GM21447 (cell line): ENCODE measurements at regions not wholly inside any gene's neighbourhood (a gene's known extent, or its start where the extent isn't known, plus 50 kb on each side); places are given as distances from the start of the nearest gene placed in this dataset.
"Not testable (repeated sequence)": the region's sequence is repeated elsewhere in the genome, so short reads cannot be mapped to it uniquely, and the experiment has no call there.

Experiments
- ATAC-seq: cut with Tn5 transposase; IDR thresholded peaks from one replicate; pipeline ENCODE4 v1.9.1; 2021; ENCODE audit not compliant: unreplicated experiment

DNA sequence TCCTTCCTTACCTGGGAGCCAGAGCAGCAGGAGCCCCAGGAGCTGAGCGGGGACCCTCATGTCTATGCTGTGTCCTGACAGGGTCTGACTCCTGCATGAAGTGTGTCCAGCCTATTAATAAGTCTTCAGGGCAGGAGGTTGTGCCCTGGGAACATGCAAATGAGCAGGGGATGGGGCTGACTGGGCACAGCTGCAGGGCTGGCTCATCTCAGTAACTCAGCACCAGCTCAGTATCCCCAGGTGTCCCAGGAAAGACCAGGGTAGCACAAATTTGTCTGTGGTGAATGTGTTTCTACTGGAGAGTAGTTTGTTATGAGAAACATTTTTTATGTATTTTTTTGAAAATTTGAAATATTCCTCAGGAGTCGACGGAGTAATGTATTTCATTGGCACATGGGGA lies 301.3 kb downstream of the RPIA start:
- not testable (repeated sequence) for ATAC-seq

DNA sequence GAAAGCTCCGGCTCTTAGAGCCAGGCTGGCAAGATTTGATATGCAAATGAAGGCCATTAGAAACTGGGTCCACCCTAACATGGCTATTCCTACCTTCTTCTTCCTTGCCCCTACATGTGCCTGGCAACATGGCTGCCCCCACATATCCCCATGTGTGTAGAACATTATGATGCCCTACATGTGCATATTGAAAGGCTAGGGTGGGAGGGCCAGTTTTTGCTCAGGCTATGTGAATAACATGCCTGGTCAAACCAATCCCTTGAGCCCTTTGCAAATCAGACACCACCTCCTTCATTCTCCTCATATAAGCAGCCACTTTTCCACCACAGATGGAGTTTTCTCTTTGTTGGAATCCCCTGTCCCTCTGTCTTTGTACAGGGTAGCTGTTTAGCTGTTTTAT lies 303.4 kb downstream of the RPIA start:
- not testable (repeated sequence) for ATAC-seq

DNA sequence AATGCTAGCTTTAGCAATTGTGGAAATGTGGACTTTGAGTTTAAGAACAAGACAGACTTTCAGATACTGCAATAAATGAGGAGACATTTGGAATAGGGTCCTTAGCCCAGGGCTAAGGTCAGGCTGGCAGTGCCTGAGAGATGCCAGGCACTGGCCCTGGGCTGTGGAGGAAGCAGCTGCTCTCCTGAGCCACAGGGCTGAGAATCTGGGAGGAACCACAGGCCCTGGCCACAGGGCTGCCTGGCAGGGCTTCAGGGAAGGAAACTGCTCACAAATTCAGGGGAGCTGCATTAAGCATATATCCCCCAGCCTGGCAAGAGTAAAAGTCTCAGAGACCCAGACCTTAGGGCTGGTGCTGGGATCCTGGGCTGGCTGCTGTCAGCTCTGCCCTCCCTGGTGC lies 305.1 kb downstream of the RPIA start:
- ATAC-seq, result not testable (repeated sequence)

DNA sequence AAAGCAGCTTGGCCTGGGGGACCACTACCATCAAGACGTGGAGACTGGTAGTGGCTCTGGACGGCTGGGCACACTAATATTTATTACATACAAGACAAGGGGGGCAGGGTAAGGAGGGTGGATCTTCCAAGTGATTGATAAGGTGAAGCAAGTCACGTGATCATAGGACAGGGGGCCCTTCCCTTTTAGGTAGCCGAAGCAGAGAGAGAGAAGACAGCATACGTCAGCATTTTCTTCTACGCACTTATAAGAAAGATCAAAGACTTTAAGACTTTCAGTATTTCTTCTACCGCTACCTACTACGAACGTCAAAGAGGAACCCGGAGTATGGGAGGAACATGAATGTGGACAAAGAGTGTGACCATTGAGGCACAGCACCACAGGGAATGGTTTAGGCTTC lies 307.9 kb downstream of the RPIA start:
- no peak for ATAC-seq

DNA sequence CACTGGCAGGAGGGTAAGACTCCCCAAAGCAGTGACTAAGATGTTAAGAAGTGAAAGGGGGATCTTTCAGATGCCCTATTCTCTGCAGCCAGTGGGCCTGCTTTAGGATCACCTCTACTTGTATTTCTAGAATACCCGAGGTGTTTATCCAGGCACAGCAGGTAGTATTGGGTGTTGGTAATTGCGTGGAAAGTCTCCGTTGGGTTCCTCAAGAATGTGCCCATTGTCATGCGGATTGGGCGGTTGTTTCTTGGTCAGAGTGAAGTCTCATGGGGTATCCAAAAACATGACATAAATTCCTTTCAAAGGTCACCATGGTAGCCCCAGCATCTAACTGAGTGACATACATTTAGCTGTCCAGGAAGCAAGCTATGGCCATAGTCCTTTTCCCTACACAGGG lies 308.8 kb downstream of the RPIA start:
- no peak for ATAC-seq

DNA sequence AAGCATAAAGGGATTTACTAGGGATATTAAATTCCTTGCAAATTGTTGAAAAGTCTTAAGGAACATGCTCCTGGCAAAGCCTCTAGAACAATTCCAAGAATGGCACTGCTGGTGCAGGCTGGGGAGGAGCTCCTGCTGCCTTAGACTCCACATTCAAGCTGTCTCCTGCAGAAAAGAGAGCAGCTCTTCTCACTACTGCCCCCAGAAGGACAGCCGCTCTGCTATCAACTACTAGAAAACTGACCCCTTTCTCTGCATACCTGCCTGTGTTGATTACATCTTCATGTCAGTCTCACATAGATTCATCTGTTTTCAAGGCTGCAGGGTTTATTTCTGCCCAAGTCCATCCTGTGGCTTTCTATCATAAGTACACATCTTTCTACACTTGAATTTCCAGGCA lies 312.8 kb downstream of the RPIA start:
- not testable (repeated sequence) for ATAC-seq

DNA sequence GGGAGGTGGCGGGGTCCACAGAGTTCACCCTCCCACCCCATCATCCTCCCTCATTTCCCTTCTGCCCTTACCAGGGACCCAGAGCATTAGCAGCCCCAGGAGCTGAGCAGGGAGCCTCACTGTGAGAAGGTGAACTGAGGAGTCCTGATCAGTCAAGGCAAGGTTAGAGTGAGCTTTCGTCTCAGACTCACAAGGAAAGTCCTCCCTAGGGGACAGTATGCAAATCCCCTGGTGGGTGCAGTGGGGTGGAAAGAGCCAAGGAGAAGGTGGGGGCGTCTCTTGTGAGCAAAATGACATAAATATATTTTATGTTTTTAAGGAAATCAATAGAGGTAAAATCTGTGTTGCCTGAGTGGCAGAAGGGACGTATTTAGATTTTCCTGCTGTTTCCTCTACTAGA lies 329.1 kb downstream of the RPIA start:
- not testable (repeated sequence) for ATAC-seq

DNA sequence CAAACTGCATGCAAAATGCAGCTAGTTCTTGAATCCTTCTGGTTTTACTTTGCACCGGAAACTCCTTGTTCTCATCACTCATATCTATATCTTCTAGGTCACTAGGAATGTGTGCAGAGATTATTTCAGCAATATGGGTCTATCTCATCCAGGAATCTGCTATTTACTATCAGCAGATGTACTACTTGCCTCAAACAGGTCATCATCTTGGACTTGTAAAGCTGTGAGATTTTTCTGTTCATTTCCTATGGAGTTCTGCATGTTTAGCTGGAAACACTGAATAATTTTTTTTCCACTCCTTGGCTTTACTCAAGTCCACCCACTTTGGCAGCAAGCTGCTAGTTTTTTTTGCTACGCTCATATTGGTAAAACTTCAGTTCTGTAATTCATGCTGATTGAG lies 334.8 kb downstream of the RPIA start:
- ATAC-seq, result not testable (repeated sequence)

DNA sequence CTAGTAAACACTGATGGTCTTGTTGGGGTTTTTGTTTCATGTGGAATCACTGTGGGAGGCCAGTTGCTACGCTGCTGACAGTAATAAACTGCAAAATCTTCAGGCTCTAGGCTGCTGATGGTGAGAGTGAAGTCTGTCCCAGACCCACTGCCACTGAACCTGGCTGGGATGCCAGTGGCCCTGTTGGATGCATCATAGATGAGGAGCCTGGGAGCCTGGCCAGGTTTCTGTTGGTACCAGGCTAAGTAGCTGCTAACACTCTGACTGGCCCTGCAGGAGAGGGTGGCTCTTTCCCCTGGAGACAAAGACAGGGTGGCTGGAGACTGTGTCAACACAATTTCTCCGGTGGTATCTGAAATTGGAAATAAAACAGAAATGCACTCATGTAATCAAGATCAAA lies 335.6 kb downstream of the RPIA start:
- not testable (repeated sequence) for ATAC-seq

DNA sequence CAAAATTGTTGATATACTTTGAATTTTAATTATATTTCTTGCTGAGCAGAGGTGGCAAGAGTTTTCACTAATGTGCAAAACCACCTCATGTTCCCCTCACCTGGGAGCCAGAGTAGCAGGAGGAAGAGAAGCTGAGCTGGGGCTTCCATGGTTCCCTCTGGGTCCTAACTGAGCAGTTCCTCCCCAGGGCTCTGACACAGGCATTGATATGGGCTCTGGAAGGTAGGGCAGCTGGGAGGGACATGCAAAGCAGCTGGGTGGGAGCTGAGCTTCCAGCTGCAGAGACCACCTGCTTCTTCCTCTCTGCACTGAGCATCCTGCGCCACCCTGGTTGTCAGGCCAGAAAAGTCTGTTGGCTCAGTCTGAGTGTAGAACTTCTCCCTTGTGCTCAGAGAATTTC lies 336.1 kb downstream of the RPIA start:
- not testable (repeated sequence) for ATAC-seq

DNA sequence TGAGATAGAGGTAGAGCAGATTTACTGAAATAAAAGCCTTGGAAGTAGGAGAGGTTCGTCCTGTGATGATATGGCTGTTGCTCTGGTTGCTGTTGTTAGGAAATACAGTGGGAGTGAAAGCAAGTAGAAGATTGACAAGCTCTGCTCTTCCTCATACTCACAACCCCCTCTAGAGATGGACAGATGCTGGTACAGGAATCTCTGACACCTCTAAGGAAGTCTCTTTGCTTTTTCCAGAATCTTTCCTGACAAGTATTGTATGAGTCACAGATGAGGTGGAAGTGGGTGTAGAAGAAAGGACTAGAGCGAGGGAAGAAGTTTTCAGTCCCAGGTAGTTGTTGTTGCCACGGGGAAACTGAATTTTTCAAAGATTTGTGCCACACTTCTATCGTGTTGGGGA lies 337.8 kb downstream of the RPIA start:
- not testable (repeated sequence) for ATAC-seq

DNA sequence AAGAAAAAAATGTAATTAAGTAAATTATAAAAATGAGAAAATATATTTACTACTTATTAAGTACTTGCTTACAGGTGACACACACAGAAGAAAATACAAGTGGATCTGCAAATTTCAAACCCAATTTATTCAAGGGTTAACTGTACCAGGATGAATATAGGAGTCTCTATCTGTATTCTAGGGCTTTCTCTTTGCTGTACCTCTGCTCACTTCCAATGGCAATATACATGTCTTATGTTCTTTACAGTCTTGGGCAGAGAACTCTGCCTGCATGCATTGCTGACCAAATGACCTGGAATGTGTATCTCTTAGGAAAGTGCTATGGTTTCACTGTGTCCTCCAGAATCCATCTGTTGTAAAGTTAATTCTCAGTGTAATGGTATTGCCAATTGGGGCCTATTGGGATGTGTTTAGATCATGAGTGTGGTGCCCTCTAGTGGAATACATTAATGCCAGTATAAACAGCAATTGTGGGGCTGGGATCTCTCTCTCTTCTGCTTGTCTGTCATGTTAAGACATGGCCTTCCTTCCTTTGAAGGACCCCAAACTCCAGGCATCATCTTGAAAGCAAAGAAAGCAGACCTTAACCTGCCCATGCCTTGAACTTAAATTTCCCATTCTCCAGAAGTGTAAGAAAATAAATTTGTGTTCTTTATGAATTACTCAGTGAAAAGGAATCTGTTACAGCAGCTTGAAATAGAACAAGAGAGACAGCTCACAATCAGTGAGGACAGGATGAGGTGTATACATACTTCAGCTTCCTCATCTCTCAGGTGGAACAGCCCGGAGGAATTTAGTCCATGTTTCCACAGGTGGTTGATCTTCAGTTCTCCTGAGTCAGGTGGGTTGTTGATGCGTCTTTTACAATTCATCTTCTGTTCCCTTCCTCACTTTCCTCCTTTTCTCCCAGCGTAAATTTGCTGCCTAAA lies 356.9 kb downstream of the RPIA start:
- peak; percentile 67 for ATAC-seq

DNA sequence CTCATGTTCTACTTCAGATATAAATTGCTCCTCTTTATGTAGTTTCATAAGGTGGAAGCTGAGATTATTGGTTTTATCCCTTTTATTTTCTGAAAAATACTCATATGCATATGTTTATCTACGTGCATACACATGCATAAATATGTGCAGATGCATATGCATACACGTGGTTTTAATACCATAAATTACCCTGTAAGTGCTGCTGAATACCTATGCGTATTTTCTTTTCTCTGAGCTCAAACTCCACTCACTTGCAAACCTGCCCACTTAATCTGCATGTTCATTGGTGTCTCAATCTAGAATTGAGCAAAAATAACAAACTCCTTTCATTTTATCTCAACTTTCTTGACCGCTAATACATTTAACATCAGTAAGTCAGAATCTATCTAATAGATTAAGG lies 367.1 kb downstream of the RPIA start:
- not testable (repeated sequence) for ATAC-seq

DNA sequence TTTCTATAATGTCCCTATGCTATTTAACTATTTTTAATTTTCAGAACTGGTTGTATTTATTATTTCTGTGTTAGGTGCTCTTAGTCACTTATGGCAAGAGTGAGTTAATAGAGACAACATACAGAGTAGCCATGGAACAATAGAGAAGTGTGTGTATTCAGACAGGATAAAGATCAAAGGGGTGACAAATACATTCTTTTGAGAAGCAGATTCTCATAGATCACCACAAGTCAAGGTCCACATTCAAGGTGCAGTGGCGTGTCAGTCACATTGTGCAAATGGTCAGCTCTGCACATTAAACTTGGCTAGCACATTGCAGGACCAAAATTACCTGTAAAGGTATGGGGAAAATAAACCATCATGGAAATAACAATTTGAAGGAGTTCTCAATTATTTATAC lies 369.7 kb downstream of the RPIA start:
- not testable (repeated sequence) for ATAC-seq

DNA sequence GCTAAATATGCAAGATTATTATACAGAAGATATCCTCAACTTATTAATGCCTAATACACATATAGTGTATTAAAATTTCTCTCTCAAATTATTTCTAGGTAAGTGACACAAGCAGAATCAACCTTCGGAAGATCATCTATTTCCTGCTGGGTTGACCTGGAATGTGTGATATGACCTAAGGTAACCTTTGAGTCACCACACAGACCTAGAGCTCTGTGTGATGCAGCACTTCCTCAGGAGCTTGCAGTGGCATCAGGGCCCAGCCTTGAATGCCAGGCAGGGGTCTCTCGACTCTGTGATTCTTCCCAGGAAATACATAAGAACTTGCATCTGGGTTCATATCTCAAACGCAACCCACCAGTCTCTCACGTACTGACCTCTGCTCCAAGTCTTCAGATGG lies 385.3 kb downstream of the RPIA start:
- not testable (repeated sequence) for ATAC-seq

DNA sequence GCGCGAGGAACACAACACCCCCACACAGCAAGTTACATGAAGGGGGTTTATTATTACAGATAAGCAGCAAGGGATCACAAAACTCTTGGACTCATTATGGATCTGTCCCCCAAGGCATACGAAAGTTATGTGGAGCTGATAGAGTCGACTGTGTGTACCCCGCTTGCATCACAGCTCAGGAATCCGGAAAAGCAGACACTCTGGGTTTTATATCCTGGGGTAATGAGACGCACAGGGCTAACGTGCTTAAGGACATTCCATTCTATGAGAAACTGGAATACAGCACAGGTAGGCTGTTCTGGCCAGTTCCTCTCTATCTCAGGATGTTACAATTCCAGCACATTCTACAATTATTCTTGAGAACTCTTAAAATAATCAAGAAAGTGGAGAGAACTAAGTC lies 401.4 kb downstream of the RPIA start:
- not testable (repeated sequence) for ATAC-seq

DNA sequence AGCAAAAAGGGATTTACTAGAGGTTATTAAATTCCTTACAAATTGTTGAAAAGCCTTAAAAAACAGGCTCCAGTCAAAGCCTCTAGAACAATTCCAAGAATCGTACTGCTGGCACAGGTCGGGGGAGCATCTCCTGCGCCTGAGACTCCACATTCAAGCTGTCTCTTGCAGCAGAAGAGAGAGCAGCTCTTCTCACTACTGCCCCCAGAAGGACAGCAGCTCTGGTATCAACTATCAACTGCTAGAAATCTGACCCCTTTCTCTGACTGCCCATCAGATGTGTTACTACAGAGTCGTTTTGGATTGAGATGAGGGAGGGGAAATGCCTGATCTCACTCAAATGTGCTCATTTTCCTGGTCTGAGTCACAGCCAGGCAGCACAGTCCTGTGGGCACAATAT lies 403.6 kb downstream of the RPIA start:
- not testable (repeated sequence) for ATAC-seq

DNA sequence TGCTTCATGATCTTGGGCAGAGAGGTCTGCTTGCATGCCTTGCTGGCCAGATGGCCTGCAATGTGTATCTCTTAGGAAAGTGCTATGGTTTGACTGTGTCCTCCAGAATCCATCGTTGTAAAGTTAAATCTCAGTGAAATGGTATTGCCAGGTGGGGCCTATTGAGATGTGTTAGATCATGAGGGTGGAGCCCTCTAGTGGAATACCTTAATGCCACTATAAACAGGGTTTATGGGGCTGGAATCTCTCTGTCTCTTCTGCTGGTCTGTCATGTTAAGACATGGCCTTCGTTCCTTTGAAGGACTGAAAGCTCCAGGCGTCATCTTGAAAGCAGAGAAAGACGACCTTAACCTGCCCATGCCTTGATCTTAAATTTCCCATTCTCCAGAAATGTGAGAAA lies 411.1 kb downstream of the RPIA start:
- not testable (repeated sequence) for ATAC-seq

DNA sequence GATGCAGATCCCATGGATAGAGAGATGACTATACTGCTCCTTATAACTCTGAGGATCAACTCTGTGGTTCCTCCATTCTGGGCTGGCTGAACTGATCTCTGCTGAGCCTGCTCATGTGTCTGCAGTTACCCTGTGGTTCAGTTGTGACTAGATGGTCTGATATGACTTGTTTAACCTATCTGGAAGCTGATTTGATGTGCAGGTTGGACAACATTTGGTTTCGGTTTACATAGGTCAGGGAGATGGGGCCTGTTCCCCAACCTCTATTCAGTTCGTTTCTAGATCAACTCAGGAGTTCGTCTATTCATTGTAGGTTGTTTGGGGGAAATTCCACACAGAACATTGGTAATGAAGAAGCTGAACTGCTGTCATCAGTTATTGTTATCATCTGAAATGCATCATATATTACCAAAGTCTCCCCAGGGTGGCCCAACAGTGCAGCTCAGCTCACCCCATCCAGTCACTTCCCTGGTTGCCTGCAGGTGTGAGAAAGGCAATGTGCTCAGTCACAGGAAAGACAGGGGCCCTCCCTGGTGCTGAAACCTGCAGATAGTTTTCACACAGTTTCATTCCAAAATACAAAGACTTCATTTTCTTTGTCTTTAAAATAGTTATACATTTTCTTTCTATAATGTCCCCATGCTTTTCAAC lies 415.0 kb downstream of the RPIA start:
- peak; percentile 57 for ATAC-seq

DNA sequence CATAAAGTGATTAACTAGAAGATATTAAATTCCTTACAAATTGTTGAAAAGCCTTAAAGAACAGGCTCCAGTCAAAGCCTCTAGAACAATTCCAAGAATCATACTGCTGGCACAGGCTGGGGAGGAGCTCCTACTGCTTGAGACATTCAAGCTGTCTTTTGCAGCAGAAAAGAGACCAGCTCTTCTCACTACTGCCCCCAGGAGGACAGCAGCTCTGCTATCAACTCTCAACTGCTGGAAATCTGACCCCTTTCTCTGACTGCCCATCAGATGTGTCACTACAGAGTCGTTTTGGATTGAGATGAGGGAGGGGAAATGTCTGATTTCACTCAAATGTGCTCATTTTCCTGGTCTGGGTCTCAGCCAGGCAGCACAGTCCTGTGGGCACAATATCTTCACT lies 421.0 kb downstream of the RPIA start:
- not testable (repeated sequence) for ATAC-seq

DNA sequence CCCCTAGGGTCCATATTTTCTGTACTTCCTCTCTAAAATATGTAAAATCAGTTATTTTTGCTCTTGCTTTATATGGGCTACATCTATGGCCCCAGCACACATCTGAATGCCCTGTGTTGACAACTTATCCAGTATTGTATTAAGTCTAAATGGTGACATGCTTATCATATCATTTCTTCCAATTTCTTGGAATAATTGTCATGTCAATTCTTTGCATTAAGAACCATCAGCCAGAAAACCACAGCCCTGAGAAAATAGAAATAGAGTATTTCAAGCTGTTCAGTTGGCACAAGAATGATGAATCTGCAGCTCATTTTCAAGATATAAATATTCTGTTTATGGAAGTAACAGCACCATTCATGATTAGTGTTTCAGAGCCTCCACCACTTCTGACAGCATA lies 421.8 kb downstream of the RPIA start:
- ATAC-seq, result not testable (repeated sequence)

DNA sequence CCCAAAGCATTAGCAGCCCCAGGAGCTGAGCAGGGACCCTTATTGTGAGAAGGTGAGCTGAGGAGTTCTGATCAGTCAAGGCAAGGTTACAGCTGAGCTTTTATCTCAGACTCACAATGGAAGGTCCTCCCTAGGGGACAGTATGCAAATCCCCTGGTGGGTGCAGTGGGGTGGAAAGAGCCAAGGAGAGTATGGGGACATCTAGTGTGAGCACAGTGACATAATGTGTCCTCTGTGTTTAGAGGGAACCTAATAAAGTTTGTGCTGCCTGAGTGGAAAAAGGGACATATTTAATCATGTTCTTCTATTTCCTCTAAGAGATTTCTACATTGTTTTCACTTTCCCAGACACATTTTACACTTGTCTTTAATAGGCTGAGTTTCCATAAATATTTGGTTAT lies 438.0 kb downstream of the RPIA start:
- not testable (repeated sequence) for ATAC-seq
